SK-N-SH (cell line): ENCODE measurements at regions not wholly inside any gene's neighbourhood (a gene's known extent, or its start where the extent isn't known, plus 50 kb on each side); places are given as distances from the start of the nearest gene placed in this dataset.

Experiments
- CTCF ChIA-PET: fragments of 300-600, 350-600 bp; formaldehyde crosslinking; extraction: SDS; loops from one replicate; lab custom pipeline; 2021; lab: Yijun Ruan, JAX
- POLR2A ChIA-PET: fragments of 350-600 bp; sonication (Branson Sonifier 250); formaldehyde crosslinking; extraction: SDS; loops from one replicate; lab custom pipeline; 2020; ENCODE audit warnings: antibody characterized with exemption, inconsistent platforms; lab: Yijun Ruan, JAX
- DNase-seq: peaks from one replicate; pipeline ENCODE4 v3.0.0; 2012
- H2AFZ ChIP-seq: fragments of 200-600 bp; sonication (generic); 2 replicates; pipeline ENCODE4 v1.8.1; 2016; ENCODE audit warnings: antibody characterized with exemption, mild to moderate bottlenecking, low read depth
- H3F3A ChIP-seq: fragments of 200-600 bp; sonication (generic); replicated peaks from 2 replicates; pipeline ENCODE3; 2016; ENCODE audit warnings: antibody characterized with exemption, mild to moderate bottlenecking; ENCODE audit not compliant: insufficient read depth
- H3K27ac ChIP-seq, 2 experiments: fragments of 200-500 bp in 1 of 2; fragments of 200-600 bp in 1 of 2; sonication (Bioruptor generic) in 1 of 2; sonication (generic), shearing (Covaris generic) in 1 of 2; 2 replicates each; pipeline versions ENCODE4 v1.5.1 to v1.6.1; 2014 to 2016; ENCODE audit warnings: low read depth in 2 of 2, inconsistent platforms in 1 of 2, low read length in 1 of 2, mild to moderate bottlenecking in 1 of 2, mixed read lengths in 1 of 2
- H3K27me3 ChIP-seq: fragments of 200-600 bp; sonication (generic), shearing (Covaris generic); 2 replicates; pipeline ENCODE4 v1.6.1; 2016; ENCODE audit warnings: mixed run types; ENCODE audit not compliant: insufficient read depth
- H3K36me3 ChIP-seq, 2 experiments: fragments of 200-500 bp in 1 of 2; fragments of 200-600 bp in 1 of 2; sonication (Bioruptor generic) in 1 of 2; sonication (generic) in 1 of 2; replicated peaks in 1 of 2; 2 replicates each; pipeline versions ENCODE3 to v1.5.1; 2014 to 2016; ENCODE audit warnings: low read length in 1 of 2, mild to moderate bottlenecking in 1 of 2; ENCODE audit not compliant: insufficient read depth in 2 of 2, control insufficient read depth in 1 of 2
- H3K4me1 ChIP-seq, 2 experiments: fragments of 200-500 bp in 1 of 2; fragments of 200-600 bp in 1 of 2; sonication (Bioruptor generic) in 1 of 2; sonication (generic), shearing (Covaris generic) in 1 of 2; 2 replicates each; pipeline versions ENCODE4 v1.5.1 to v1.6.1; 2014 to 2016; ENCODE audit warnings: low read depth in 1 of 2, low read length in 1 of 2, mixed run types in 1 of 2; ENCODE audit not compliant: insufficient read depth in 2 of 2, control insufficient read depth in 1 of 2
- H3K4me2 ChIP-seq: fragments of 200-600 bp; sonication (generic), shearing (Covaris generic); 2 replicates; pipeline ENCODE4 v1.6.1; 2017; ENCODE audit warnings: mixed run types
- H3K4me3 ChIP-seq, 2 experiments: fragments of 200-500 bp in 1 of 2; fragments of 200-600 bp in 1 of 2; sonication (Bioruptor generic) in 1 of 2; sonication (generic), shearing (Covaris generic) in 1 of 2; 2 replicates each; pipeline versions ENCODE4 v1.5.1 to v1.8.1; 2014 to 2016; ENCODE audit warnings: low read depth in 2 of 2, inconsistent platforms in 1 of 2, low read length in 1 of 2, mild to moderate bottlenecking in 1 of 2, mixed read lengths in 1 of 2, moderate library complexity in 1 of 2
- H3K79me2 ChIP-seq: fragments of 200-600 bp; sonication (generic); 2 replicates; pipeline ENCODE4 v1.8.1; 2017; ENCODE audit warnings: mild to moderate bottlenecking; ENCODE audit not compliant: insufficient read depth
- H3K9ac ChIP-seq: fragments of 200-600 bp; sonication (generic); 2 replicates; pipeline ENCODE4 v1.6.1; 2017; ENCODE audit warnings: mixed run types
- H3K9me2 ChIP-seq: fragments of 200-600 bp; sonication (generic); 2 replicates; pipeline ENCODE4 v1.6.1; 2017; ENCODE audit warnings: mixed run types
- H3K9me3 ChIP-seq: fragments of 200-600 bp; sonication (generic); 2 replicates; pipeline ENCODE4 v1.6.1; 2017; ENCODE audit warnings: mixed run types, mild to moderate bottlenecking, moderate library complexity
- H4K20me1 ChIP-seq: fragments of 200-600 bp; sonication (generic); 2 replicates; pipeline ENCODE4 v1.6.1; 2017; ENCODE audit warnings: mild to moderate bottlenecking, mixed run types; ENCODE audit not compliant: insufficient read depth
- CHD2 ChIP-seq: fragments of 150-350 bp; IDR thresholded peaks from 2 replicates; pipeline ENCODE4 v1.6.1; 2018; ENCODE audit warnings: low read length; ENCODE audit not compliant: partially characterized antibody
- EP300 ChIP-seq, 2 experiments: IDR thresholded peaks; 2 replicates each; pipeline versions ENCODE4 v1.4.0 to v1.6.1; 2012; ENCODE audit warnings: borderline replicate concordance in 1 of 2, low read depth in 1 of 2, low read length in 1 of 2
- FOSL2 ChIP-seq: IDR thresholded peaks from 2 replicates; pipeline ENCODE4 v1.4.0; 2012; ENCODE audit warnings: low read depth, mild to moderate bottlenecking, moderate library complexity, borderline replicate concordance
- FOXJ3 ChIP-seq: sonication (generic); formaldehyde crosslinking; IDR thresholded peaks from 2 replicates; pipeline ENCODE4 v1.5.1; 2020; ENCODE audit warnings: mild to moderate bottlenecking, missing genetic modification reagents
- FOXM1 ChIP-seq: IDR thresholded peaks from 2 replicates; pipeline ENCODE4 v1.4.0; 2012; ENCODE audit warnings: low read depth, mild to moderate bottlenecking
- GABPA ChIP-seq: IDR thresholded peaks from 2 replicates; pipeline ENCODE4 v1.4.0; 2012; ENCODE audit warnings: low read depth, mild to moderate bottlenecking
- GATA2 ChIP-seq: sonication (generic); formaldehyde crosslinking; IDR thresholded peaks from 2 replicates; pipeline ENCODE4 v1.5.0; 2020; ENCODE audit warnings: mild to moderate bottlenecking, missing genetic modification reagents
- JUND ChIP-seq: IDR thresholded peaks from 2 replicates; pipeline ENCODE4 v1.4.0; 2012
- MXI1 ChIP-seq: IDR thresholded peaks from 2 replicates; pipeline ENCODE4 v1.6.1; 2012; ENCODE audit warnings: mild to moderate bottlenecking, low read depth, low read length, improper control_type of control experiment
- NFIC ChIP-seq: IDR thresholded peaks from 2 replicates; pipeline ENCODE4 v1.4.0; 2012; ENCODE audit warnings: borderline replicate concordance
- POLR2AphosphoS5 ChIP-seq: IDR thresholded peaks from 2 replicates; pipeline ENCODE4 v1.6.1; 2012; ENCODE audit warnings: low read depth, low read length
- RAD21 ChIP-seq: IDR thresholded peaks from 2 replicates; pipeline ENCODE4 v1.6.1; 2012; ENCODE audit warnings: mild to moderate bottlenecking, low read length
- RCOR1 ChIP-seq: fragments of 150-350 bp; IDR thresholded peaks from 2 replicates; pipeline ENCODE4 v1.6.1; 2017; ENCODE audit warnings: antibody characterized with exemption, low read length
- RXRA ChIP-seq: IDR thresholded peaks from 2 replicates; pipeline ENCODE4 v1.4.0; 2012; ENCODE audit warnings: low read depth, mild to moderate bottlenecking, borderline replicate concordance
- SMC3 ChIP-seq: IDR thresholded peaks from 2 replicates; pipeline ENCODE4 v1.6.1; 2012; ENCODE audit warnings: low read depth, low read length, improper control_type of control experiment
- TCF12 ChIP-seq: IDR thresholded peaks from 2 replicates; pipeline ENCODE4 v1.4.0; 2012
- TEAD4 ChIP-seq: IDR thresholded peaks from 2 replicates; pipeline ENCODE4 v1.4.0; 2012; ENCODE audit warnings: mild to moderate bottlenecking, borderline replicate concordance; ENCODE audit not compliant: insufficient read depth
- YY1 ChIP-seq: IDR thresholded peaks from 2 replicates; pipeline ENCODE4 v1.4.0; 2012; ENCODE audit warnings: low read depth, mild to moderate bottlenecking
- WGBS: methylation state at CpG from one replicate; pipeline ENCODE4 v1.1.6; 2017; ENCODE audit warnings: low lambda C conversion rate; 5-methylcytosine and 5-hydroxymethylcytosine counted together
- TF ChIP-seq, protein P1 (sequence below): IDR thresholded peaks from 2 replicates; pipeline ENCODE4 v1.4.0; 2012; ENCODE audit warnings: low read depth, borderline replicate concordance
- TF ChIP-seq, protein P2 (sequence below): IDR thresholded peaks from 2 replicates; pipeline ENCODE4 v1.4.0; 2012; ENCODE audit warnings: low read depth, borderline replicate concordance
- TF ChIP-seq, protein P3 (sequence below): IDR thresholded peaks from 2 replicates; pipeline ENCODE4 v1.4.0; 2012; ENCODE audit warnings: low read depth
- TF ChIP-seq, protein P4 (sequence below): fragments of 150-350 bp; IDR thresholded peaks from 2 replicates; pipeline ENCODE4 v1.6.1; 2016; ENCODE audit warnings: mild to moderate bottlenecking, low read depth, low read length
- TF ChIP-seq, protein P5 (sequence below): IDR thresholded peaks from 2 replicates; pipeline ENCODE4; 2012
- TF ChIP-seq, protein P6 (sequence below): fragments of 200-600 bp; sonication (generic); IDR thresholded peaks from 2 replicates; pipeline ENCODE4 v1.6.1; 2017; ENCODE audit warnings: antibody characterized with exemption, mild to moderate bottlenecking, moderate library complexity

DNA sequence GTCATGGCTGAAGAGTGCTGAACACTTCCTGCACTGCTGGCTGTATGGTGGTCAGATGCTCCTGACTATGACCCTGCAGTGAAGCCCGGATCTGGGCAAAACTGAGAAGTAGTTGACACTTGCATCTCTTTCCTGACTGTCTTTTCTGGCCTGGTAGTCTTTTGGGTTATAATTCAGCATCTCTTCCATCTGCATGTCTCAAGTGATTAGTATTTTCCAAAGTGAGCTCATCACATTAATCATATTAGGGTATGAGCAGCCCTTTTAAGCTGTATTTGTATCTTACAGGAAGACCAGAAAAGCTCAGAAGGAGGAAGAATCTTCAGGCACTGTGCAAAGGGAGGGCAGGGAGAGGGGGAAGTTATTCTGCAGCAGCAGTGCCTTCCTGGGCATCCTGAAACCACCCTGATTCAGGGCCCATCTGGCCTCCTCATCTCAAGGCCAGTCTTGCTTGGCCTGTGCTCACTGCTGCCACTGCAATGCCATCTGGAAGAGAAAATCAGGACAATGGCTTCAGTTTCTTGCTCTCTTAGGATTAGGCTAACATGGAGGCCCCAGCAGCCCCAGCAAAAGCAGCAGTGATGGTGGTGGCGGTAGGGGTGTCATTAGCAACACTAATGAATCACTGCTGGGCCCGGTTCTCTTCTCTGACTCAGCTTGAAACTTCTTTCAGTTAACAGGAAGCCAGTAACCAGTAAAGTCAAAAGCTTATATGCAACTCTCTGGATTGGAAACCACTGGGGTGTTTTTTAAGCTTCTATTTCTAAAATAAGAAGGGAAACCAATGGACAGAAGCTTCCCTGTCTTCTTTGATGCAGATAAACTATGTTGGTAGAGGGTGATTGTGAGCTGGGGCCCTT is 63.3 kb upstream of the WDR26 start:
- H3K27ac ChIP-seq = peak overlapping the region; percentile 81 to 93
- H4K20me1 ChIP-seq = no peaks in the 10 kb centered on the region
- H3K36me3 ChIP-seq = no peaks in the 10 kb centered on the region
- ChIA-PET POLR2A (no interaction called here), CTCF (interaction anchor here (0.7 to 2.5 kb wide), 5 partner anchors 11 to 425 kb away, joined by 3 to 14 read pairs (median 4); no protein-coding TSS in a partner anchor)
- peak overlapping the region; percentile 76 for H2AFZ ChIP-seq
- no peaks in the 10 kb centered on the region for H3K9me3 ChIP-seq
- H3K4me3 ChIP-seq = peak overlapping the region in 1 of 2 experiments; percentile 0; a peak in 1 of 4 replicates
- no peaks in the 10 kb centered on the region for H3K9me2 ChIP-seq
- peak overlapping the region; percentile 67 for H3K9ac ChIP-seq
- peaks cover 36% of the 10 kb centered on the region for H3F3A ChIP-seq
- no peak for DNase-seq
- WGBS = 34% methylated on average over 3 of the region's 3 CpGs
- peak overlapping the region; percentile 50 for H3K4me2 ChIP-seq
- no peaks in the 10 kb centered on the region for H3K79me2 ChIP-seq
- H3K4me1 ChIP-seq = peaks cover 35 to 39% of the 10 kb centered on the region in 2 experiments
- H3K27me3 ChIP-seq = no peaks in the 10 kb centered on the region
- TF ChIP-seq CHD2 (no peak), JUND (peak; percentile 57), EP300 (IDR thresholded peaks at IDR 0.05; ENCODE audit: borderline replicate concordance in 1 of 2, low read depth in 1 of 2, low read length in 1 of 2) (0 out of 4 replicates have a peak, but pooled peaks of 1 of the 2 experiments have one; percentile 39), RAD21 (no peak), TCF12 (peak; percentile 53), FOXM1 (no peak), FOSL2 (peak; percentile 75), FOXJ3 (CRISPR knock-in tag) (no peak), NFIC (no peak), POLR2AphosphoS5 (no peak), GATA2 (CRISPR knock-in tag) (no peak), SMC3 (no peak), TEAD4 (no peak), MXI1 (no peak), RXRA (no peak), GABPA (no peak), YY1 (peak; percentile 74; the same call in 1 of the 2 replicates), RCOR1 (no peak)
- TF ChIP-seq, protein P1, sequence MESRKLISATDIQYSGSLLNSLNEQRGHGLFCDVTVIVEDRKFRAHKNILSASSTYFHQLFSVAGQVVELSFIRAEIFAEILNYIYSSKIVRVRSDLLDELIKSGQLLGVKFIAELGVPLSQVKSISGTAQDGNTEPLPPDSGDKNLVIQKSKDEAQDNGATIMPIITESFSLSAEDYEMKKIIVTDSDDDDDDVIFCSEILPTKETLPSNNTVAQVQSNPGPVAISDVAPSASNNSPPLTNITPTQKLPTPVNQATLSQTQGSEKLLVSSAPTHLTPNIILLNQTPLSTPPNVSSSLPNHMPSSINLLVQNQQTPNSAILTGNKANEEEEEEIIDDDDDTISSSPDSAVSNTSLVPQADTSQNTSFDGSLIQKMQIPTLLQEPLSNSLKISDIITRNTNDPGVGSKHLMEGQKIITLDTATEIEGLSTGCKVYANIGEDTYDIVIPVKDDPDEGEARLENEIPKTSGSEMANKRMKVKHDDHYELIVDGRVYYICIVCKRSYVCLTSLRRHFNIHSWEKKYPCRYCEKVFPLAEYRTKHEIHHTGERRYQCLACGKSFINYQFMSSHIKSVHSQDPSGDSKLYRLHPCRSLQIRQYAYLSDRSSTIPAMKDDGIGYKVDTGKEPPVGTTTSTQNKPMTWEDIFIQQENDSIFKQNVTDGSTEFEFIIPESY = no peak
- TF ChIP-seq, protein P2, sequence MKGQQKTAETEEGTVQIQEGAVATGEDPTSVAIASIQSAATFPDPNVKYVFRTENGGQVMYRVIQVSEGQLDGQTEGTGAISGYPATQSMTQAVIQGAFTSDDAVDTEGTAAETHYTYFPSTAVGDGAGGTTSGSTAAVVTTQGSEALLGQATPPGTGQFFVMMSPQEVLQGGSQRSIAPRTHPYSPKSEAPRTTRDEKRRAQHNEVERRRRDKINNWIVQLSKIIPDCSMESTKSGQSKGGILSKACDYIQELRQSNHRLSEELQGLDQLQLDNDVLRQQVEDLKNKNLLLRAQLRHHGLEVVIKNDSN = no peak
- TF ChIP-seq, protein P3, sequence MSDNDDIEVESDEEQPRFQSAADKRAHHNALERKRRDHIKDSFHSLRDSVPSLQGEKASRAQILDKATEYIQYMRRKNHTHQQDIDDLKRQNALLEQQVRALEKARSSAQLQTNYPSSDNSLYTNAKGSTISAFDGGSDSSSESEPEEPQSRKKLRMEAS = no peak
- TF ChIP-seq, protein P4, sequence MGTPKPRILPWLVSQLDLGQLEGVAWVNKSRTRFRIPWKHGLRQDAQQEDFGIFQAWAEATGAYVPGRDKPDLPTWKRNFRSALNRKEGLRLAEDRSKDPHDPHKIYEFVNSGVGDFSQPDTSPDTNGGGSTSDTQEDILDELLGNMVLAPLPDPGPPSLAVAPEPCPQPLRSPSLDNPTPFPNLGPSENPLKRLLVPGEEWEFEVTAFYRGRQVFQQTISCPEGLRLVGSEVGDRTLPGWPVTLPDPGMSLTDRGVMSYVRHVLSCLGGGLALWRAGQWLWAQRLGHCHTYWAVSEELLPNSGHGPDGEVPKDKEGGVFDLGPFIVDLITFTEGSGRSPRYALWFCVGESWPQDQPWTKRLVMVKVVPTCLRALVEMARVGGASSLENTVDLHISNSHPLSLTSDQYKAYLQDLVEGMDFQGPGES = no peak
- TF ChIP-seq, protein P5, sequence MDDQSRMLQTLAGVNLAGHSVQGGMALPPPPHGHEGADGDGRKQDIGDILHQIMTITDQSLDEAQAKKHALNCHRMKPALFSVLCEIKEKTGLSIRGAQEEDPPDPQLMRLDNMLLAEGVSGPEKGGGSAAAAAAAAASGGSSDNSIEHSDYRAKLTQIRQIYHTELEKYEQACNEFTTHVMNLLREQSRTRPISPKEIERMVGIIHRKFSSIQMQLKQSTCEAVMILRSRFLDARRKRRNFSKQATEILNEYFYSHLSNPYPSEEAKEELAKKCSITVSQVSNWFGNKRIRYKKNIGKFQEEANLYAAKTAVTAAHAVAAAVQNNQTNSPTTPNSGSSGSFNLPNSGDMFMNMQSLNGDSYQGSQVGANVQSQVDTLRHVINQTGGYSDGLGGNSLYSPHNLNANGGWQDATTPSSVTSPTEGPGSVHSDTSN = peak; percentile 57
- TF ChIP-seq, protein P6, sequence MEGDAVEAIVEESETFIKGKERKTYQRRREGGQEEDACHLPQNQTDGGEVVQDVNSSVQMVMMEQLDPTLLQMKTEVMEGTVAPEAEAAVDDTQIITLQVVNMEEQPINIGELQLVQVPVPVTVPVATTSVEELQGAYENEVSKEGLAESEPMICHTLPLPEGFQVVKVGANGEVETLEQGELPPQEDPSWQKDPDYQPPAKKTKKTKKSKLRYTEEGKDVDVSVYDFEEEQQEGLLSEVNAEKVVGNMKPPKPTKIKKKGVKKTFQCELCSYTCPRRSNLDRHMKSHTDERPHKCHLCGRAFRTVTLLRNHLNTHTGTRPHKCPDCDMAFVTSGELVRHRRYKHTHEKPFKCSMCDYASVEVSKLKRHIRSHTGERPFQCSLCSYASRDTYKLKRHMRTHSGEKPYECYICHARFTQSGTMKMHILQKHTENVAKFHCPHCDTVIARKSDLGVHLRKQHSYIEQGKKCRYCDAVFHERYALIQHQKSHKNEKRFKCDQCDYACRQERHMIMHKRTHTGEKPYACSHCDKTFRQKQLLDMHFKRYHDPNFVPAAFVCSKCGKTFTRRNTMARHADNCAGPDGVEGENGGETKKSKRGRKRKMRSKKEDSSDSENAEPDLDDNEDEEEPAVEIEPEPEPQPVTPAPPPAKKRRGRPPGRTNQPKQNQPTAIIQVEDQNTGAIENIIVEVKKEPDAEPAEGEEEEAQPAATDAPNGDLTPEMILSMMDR = no peak
